ENCODE measurements at regions not wholly inside any gene's neighbourhood (a gene's known extent, or its start where the extent isn't known, plus 50 kb on each side); places are given as distances from the start of the nearest gene placed in this dataset.
"Not testable (repeated sequence)": the region's sequence is repeated elsewhere in the genome, so short reads cannot be mapped to it uniquely, and the experiment has no call there.

DNA sequence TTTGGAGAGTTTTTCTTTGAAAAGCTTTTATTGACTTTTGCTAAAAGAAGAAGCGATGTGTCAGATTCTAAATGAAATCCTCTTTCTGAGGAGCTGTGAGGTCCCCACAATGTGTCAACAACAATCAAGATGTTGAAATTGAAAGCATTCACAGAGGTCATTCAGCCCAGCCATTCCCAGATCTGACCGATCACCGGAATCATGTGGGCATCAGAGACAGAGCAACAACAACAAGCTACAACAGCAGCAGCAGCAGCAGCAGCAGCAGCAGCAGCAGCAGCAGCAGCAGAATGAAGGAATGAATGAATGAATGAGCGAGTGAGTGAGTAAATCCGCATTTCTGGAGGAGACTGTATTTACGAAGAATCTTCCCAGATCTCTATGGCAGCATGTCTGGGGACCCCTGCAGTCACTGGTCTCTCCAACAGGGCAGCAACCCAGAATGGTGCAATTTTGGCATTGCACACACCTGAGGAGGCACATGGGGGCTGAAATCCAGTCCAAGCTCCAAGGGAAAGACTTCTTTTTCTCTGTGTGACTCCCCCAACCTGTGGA is 299.0 kb downstream of the MYCN start:
- no peaks in the 10 kb centered on the region for H3K4me1 ChIP-seq
- TF ChIP-seq POLR2AphosphoS5 (IDR thresholded peaks at IDR 0.05) (no peak), CTCF (IDR thresholded peaks at IDR 0.05) (no peak), POLR2A (IDR thresholded peaks at IDR 0.05) (no peak), EP300 (IDR thresholded peaks at IDR 0.05) (no peak)
- 87% methylated on average over 6 of the region's 6 CpGs for WGBS
- no peaks in the 10 kb centered on the region for H3K36me3 ChIP-seq
- H3K27me3 ChIP-seq: peaks cover 8% of the 10 kb centered on the region
- no peaks in the 10 kb centered on the region for H3K9me3 ChIP-seq
- no peak for DNase-seq (ENCODE audit: low spot score in 2 of 2)
- H3K4me3 ChIP-seq: no peak overlapping the region
- H3K27ac ChIP-seq: no peak overlapping the region

DNA sequence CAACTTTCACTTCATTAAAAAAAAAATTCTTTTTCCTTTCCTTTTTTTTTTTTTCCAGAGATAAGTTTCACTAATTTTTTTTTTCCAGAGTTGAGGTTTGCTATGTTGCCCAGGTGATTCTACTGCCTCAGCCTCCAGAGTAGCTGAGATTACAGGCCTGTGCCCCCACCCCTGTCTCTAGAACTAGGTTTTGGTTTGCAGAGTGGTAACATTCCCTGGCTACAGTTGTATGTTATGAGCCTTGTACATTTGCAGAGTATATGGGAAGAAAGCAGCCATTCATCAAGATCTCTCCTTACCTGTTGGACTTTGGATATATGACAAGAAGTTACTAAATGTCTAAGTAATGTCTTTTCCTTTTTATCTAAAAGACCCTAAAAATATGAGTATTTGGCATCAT is 298.4 kb downstream of the MYCN start:
- H3K4me3 ChIP-seq: no peak overlapping the region
- DNase-seq (ENCODE audit: low spot score in 2 of 2): no peak
- peaks cover 8% of the 10 kb centered on the region for H3K27me3 ChIP-seq
- H3K9me3 ChIP-seq: no peaks in the 10 kb centered on the region
- H3K4me1 ChIP-seq: no peaks in the 10 kb centered on the region
- H3K27ac ChIP-seq: no peak overlapping the region
- H3K36me3 ChIP-seq: no peaks in the 10 kb centered on the region
- TF ChIP-seq POLR2AphosphoS5 (IDR thresholded peaks at IDR 0.05): no peak
- TF ChIP-seq EP300 (IDR thresholded peaks at IDR 0.05): no peak
- no peak for TF ChIP-seq POLR2A (IDR thresholded peaks at IDR 0.05)
- TF ChIP-seq CTCF (IDR thresholded peaks at IDR 0.05): no peak

- Histone ChIP-seq H3K27me3 (peaks cover 8% of the 10 kb centered on the region), H3K36me3 (no peaks in the 10 kb centered on the region), H3K4me1 (no peaks in the 10 kb centered on the region), H3K4me3 (no peak overlapping the region), H3K27ac (no peak overlapping the region), H3K9me3 (no peaks in the 10 kb centered on the region)
- TF ChIP-seq EP300 (IDR thresholded peaks at IDR 0.05): no peak
- TF ChIP-seq POLR2A (IDR thresholded peaks at IDR 0.05): no peak
- no peak for TF ChIP-seq POLR2AphosphoS5 (IDR thresholded peaks at IDR 0.05)
- no peak for TF ChIP-seq CTCF (IDR thresholded peaks at IDR 0.05)
- 83% methylated on average over 10 of the region's 10 CpGs for WGBS
- no peak for DNase-seq (ENCODE audit: low spot score in 2 of 2)
These were observed 297.8 kb downstream of the MYCN start for GRCh38 chr2:16238001-16238761.

DNA sequence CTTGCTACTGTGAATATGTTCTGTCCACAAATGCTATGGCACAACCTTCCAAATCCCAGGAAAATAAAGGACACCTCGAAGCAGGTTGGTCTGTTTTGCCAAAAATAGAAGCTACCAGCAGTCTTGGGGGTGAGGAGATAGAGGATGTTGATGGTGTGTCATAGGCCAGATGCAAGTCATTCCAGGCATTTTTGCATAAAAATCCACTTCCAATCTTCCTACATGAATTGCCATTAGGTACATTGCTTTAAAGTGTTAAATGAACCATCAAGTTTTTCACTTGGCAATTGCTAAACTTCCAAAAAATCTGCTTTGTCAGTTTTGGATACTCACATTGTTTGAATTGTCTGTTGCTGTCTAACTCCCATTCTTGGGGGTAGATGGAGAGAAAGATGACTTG is 295.4 kb downstream of the MYCN start:
- H3K4me1 ChIP-seq: no peaks in the 10 kb centered on the region
- TF ChIP-seq POLR2AphosphoS5 (IDR thresholded peaks at IDR 0.05) (no peak), CTCF (IDR thresholded peaks at IDR 0.05) (no peak), POLR2A (IDR thresholded peaks at IDR 0.05) (no peak), EP300 (IDR thresholded peaks at IDR 0.05) (no peak)
- no peak overlapping the region for H3K27ac ChIP-seq
- no peak for DNase-seq (ENCODE audit: low spot score in 2 of 2)
- WGBS: 62% methylated on average over 1 of the region's 1 CpG
- no peaks in the 10 kb centered on the region for H3K9me3 ChIP-seq
- no peaks in the 10 kb centered on the region for H3K36me3 ChIP-seq
- peaks cover 8% of the 10 kb centered on the region for H3K27me3 ChIP-seq
- H3K4me3 ChIP-seq: no peak overlapping the region

- H3K36me3 ChIP-seq; H3K9me3 ChIP-seq; DNase-seq (ENCODE audit: low spot score in 2 of 2); H3K4me3 ChIP-seq; H3K27me3 ChIP-seq; H3K4me1 ChIP-seq; H3K27ac ChIP-seq: not testable (repeated sequence)
- WGBS: 88% methylated on average over 20 of the region's 20 CpGs
These were observed 294.9 kb downstream of the MYCN start for GRCh38 chr2:16235291-16235690.
